GM12878 (cell line): ENCODE measurements at regions not wholly inside any gene's neighbourhood (a gene's known extent, or its start where the extent isn't known, plus 50 kb on each side); places are given as distances from the start of the nearest gene placed in this dataset.

ENCODE experiments used
- ATAC-seq: fragments of 200-7000 bp; cut with Tn5 transposase; 3 replicates; pipeline ENCODE4 v1.9.1; 2020; ENCODE audit warnings: mild to moderate bottlenecking, moderate library complexity
- BruUV-seq: library from RNA; stranded (reverse); fragments of 400-500 nt; replicated peaks from 2 replicates; lab custom pipeline; 2021; lab: Mats Ljungman, UMichigan
- CTCF ChIA-PET: fragments of 300-600 bp; sonication (Branson Sonifier 250); formaldehyde crosslinking; extraction: SDS; loops from one replicate; lab custom pipeline; 2021; ENCODE audit warnings: inconsistent platforms; lab: Yijun Ruan, JAX
- POLR2A ChIA-PET: fragments of 350-600 bp; formaldehyde crosslinking; extraction: SDS; loops from one replicate; lab custom pipeline; 2021; ENCODE audit warnings: inconsistent platforms; lab: Charles Lee
- RAD21 ChIA-PET: fragments of 300-600 bp; sonication (Branson Sonifier 250); formaldehyde crosslinking; loops from one replicate; lab custom pipeline; 2023; ENCODE audit warnings: antibody characterized with exemption; ENCODE audit not compliant: unreplicated experiment; lab: Charles Lee
- SMC1A ChIA-PET: fragments of 300-600 bp; sonication (Branson Sonifier 250); formaldehyde crosslinking; loops from one replicate; lab custom pipeline; 2023; ENCODE audit not compliant: unreplicated experiment, uncharacterized antibody; lab: Charles Lee
- DNase-seq: peaks from one replicate; pipeline ENCODE4 v3.0.0-alpha.2; 2011; ENCODE audit warnings: low read depth, low spot score
- FAIRE-seq: peaks from 3 replicates; lab custom pipeline; 2011; peaks lifted over from hg19 to GRCh38; lab: Jason Lieb, UNC
- H2AFZ ChIP-seq: 2 replicates; pipeline ENCODE4 v1.6.0; 2011; ENCODE audit warnings: low read depth, low read length, control low read depth; ENCODE audit not compliant: control insufficient read depth
- H3K27ac ChIP-seq: 2 replicates; pipeline ENCODE4 v1.5.1; 2011; ENCODE audit warnings: control low read depth; ENCODE audit not compliant: control insufficient read depth, insufficient read depth
- H3K27me3 ChIP-seq, 2 experiments: replicated peaks in 1 of 2; 2 replicates each; pipeline versions ENCODE4 v1.6.0 to v1.6.1; 2011; ENCODE audit warnings: low read length in 1 of 2; ENCODE audit not compliant: control insufficient read depth in 2 of 2, insufficient read depth in 2 of 2
- H3K36me3 ChIP-seq, 2 experiments: 2 replicates each; pipeline ENCODE4 v1.5.1; 2011; ENCODE audit warnings: low read length in 1 of 2; ENCODE audit not compliant: control insufficient read depth in 2 of 2, insufficient read depth in 2 of 2
- H3K4me1 ChIP-seq: 2 replicates; pipeline ENCODE4 v1.6.1; 2011; ENCODE audit warnings: mild to moderate bottlenecking, low read length, moderate library complexity, mixed read lengths; ENCODE audit not compliant: control insufficient read depth, insufficient read depth
- H3K4me2 ChIP-seq: 2 replicates; pipeline ENCODE4 v1.6.0; 2011; ENCODE audit warnings: control low read depth; ENCODE audit not compliant: control insufficient read depth, insufficient read depth
- H3K4me3 ChIP-seq: fragments of 200-600 bp; sonication (generic); 2 replicates; pipeline ENCODE4 v1.5.1; 2016
- H3K79me2 ChIP-seq: 2 replicates; pipeline ENCODE4 v1.6.0; 2011; ENCODE audit warnings: low read length; ENCODE audit not compliant: control insufficient read depth, insufficient read depth
- H3K9ac ChIP-seq: 2 replicates; pipeline ENCODE4 v1.8.0; 2011; ENCODE audit warnings: low read length, control low read depth, mixed read lengths; ENCODE audit not compliant: control insufficient read depth, insufficient read depth
- H3K9me3 ChIP-seq: replicated peaks from 3 replicates; pipeline ENCODE4 v1.5.1; 2011; ENCODE audit warnings: mild to moderate bottlenecking, low read length; ENCODE audit not compliant: control insufficient read depth, insufficient read depth
- H4K20me1 ChIP-seq: 2 replicates; pipeline ENCODE4 v1.6.0; 2011; ENCODE audit not compliant: control insufficient read depth, insufficient read depth
- BCL11A ChIP-seq: IDR thresholded peaks from 2 replicates; pipeline ENCODE4 v1.6.1; 2011; ENCODE audit warnings: low read depth, low read length
- BMI1 ChIP-seq: fragments of 450-650 bp; IDR thresholded peaks from 2 replicates; pipeline ENCODE4 v1.6.1; 2016; ENCODE audit warnings: mild to moderate bottlenecking, moderate library complexity, borderline replicate concordance
- CREM ChIP-seq: IDR thresholded peaks from 2 replicates; pipeline ENCODE4 v1.6.1; 2014; ENCODE audit warnings: antibody characterized with exemption, low read depth
- FOXK2 ChIP-seq: fragments of 450-650 bp; IDR thresholded peaks from 2 replicates; pipeline ENCODE4 v1.6.1; 2017; ENCODE audit warnings: mild to moderate bottlenecking, moderate library complexity
- MEF2B ChIP-seq: fragments of 450-650 bp; IDR thresholded peaks from 2 replicates; pipeline ENCODE4 v1.6.1; 2018; ENCODE audit warnings: mild to moderate bottlenecking, moderate library complexity; ENCODE audit not compliant: partially characterized antibody, poor library complexity, severe bottlenecking
- MTA3 ChIP-seq: IDR thresholded peaks from 2 replicates; pipeline ENCODE4 v1.6.1; 2012; ENCODE audit warnings: low read length, inconsistent platforms, borderline replicate concordance
- WGBS: methylation state at CpG from one replicate; pipeline ENCODE4 v1.1.6; 2016; ENCODE audit warnings: low lambda C conversion rate; ENCODE audit not compliant: insufficient replicate concordance, insufficient coverage; ENCODE audit errors: missing lambda C conversion rate; 5-methylcytosine and 5-hydroxymethylcytosine counted together
- in situ Hi-C: fragments of 300-500 bp; cut with MboI; formaldehyde crosslinking; loops from 9 replicates; pipeline ENCODE4 v1.14.3; 2018; ENCODE audit warnings: mixed read lengths
- intact Hi-C: fragments of 100-400 bp; cut with micrococcal nuclease; formaldehyde crosslinking; loops from one replicate; pipeline ENCODE4 v1.14.2; 2022; ENCODE audit not compliant: unreplicated experiment
- TF ChIP-seq, protein P1 (sequence below): fragments of 450-650 bp; IDR thresholded peaks from 2 replicates; pipeline ENCODE4 v1.6.1; 2016; ENCODE audit warnings: mild to moderate bottlenecking
- TF ChIP-seq, protein P2 (sequence below): fragments of 450-650 bp; IDR thresholded peaks from 2 replicates; pipeline ENCODE4 v1.6.1; 2018; ENCODE audit warnings: borderline replicate concordance, mild to moderate bottlenecking; ENCODE audit not compliant: partially characterized antibody

DNA sequence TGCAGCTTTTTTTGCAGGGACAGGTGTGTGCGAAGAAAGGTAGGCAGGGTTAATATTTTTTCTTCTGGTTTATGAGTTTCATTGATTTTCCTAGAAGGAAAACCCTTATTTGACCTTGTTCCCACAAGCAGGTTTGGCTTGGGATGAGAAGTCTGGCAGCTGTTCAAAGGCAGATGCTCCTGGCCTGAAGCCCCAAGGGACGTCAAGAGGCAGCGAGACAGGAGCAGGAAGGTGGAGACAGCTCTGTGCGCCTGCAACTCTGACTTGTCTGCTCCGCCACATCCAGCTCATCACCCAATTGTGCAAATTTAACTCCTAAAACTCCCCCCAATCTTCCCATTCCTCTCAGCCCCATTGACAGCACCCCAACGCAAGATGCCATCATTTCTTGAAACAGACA lies 136.8 kb upstream of the XYLT1 start (continued):
- TF ChIP-seq FOXK2 = no peak
- TF ChIP-seq BCL11A = no peak

DNA sequence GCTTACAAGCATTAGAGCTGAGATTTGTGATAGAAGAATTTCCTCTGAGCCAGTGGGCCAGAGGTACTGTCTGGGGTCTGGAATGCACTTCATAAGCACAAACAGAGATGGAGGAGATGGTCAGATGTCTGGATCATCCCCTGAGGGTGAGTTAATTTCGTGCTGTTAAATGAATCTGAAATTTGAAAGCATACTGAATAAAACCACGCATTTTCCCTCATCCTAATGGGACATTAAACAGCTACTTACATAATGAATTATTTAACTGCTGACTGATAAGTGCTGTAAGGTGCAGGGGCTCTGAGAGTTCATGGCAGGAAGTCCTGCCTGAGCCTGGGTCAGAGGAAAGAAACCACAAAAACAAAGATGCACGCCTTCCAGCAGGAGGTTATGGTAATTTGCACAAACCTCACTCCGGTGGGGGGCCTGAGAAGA lies 136.3 kb upstream of the XYLT1 start:
- 1% methylated on average over 4 of the region's 4 CpGs for WGBS
- Histone ChIP-seq H2AFZ (no peak overlapping the region), H3K4me3 (no peak overlapping the region), H3K79me2 (no peaks in the 10 kb centered on the region), H3K4me1 (no peaks in the 10 kb centered on the region), H3K9ac (no peak overlapping the region), H3K27ac (no peak overlapping the region), H3K27me3 (no peaks in the 10 kb centered on the region), H4K20me1 (no peaks in the 10 kb centered on the region), H3K4me2 (no peak overlapping the region)
- in situ Hi-C loops = no loop called here
- CTCF ChIA-PET = no interaction called here
- RAD21 ChIA-PET = no interaction called here
- ATAC-seq = no peak
- BruUV-seq = no TSS peak
- no peak for FAIRE-seq
- intact Hi-C loops = no loop called here
- DNase-seq = no peak
- SMC1A ChIA-PET = no interaction called here
- POLR2A ChIA-PET = no interaction called here
- TF ChIP-seq CREM (no peak), MTA3 (no peak), MEF2B (no peak), BMI1 (no peak)
- TF ChIP-seq, protein P1, sequence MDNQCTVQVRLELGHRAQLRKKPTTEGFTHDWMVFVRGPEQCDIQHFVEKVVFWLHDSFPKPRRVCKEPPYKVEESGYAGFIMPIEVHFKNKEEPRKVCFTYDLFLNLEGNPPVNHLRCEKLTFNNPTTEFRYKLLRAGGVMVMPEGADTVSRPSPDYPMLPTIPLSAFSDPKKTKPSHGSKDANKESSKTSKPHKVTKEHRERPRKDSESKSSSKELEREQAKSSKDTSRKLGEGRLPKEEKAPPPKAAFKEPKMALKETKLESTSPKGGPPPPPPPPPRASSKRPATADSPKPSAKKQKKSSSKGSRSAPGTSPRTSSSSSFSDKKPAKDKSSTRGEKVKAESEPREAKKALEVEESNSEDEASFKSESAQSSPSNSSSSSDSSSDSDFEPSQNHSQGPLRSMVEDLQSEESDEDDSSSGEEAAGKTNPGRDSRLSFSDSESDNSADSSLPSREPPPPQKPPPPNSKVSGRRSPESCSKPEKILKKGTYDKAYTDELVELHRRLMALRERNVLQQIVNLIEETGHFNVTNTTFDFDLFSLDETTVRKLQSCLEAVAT = no peak
- TF ChIP-seq, protein P2, sequence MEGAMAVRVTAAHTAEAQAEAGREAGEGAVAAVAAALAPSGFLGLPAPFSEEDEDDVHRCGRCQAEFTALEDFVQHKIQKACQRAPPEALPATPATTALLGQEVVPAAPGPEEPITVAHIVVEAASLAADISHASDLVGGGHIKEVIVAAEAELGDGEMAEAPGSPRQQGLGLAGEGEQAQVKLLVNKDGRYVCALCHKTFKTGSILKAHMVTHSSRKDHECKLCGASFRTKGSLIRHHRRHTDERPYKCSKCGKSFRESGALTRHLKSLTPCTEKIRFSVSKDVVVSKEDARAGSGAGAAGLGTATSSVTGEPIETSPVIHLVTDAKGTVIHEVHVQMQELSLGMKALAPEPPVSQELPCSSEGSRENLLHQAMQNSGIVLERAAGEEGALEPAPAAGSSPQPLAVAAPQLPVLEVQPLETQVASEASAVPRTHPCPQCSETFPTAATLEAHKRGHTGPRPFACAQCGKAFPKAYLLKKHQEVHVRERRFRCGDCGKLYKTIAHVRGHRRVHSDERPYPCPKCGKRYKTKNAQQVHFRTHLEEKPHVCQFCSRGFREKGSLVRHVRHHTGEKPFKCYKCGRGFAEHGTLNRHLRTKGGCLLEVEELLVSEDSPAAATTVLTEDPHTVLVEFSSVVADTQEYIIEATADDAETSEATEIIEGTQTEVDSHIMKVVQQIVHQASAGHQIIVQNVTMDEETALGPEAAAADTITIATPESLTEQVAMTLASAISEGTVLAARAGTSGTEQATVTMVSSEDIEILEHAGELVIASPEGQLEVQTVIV = no peak
- TF ChIP-seq, all 136 proteins: peak for 0
- Histone ChIP-seq H3K9me3 (no peaks in the 10 kb centered on the region), H3K36me3 (no peaks in the 10 kb centered on the region)
